ENCODE measurements at regions not wholly inside any gene's neighbourhood (a gene's known extent, or its start where the extent isn't known, plus 50 kb on each side); places are given as distances from the start of the nearest gene placed in this dataset.

- Histone ChIP-seq H3K9me3 (ENCODE audit: control insufficient read depth, low read length) (peaks cover 15% of the 10 kb centered on the region), H3K27me3 (ENCODE audit: control insufficient read depth, insufficient read depth, low read length, poor library complexity, severe bottlenecking) (no peaks in the 10 kb centered on the region), H3K27ac (ENCODE audit: low read depth, low read length) (no peak overlapping the region), H3K4me3 (ENCODE audit: low read length) (no peak overlapping the region), H3K9ac (ENCODE audit: extremely low read depth, low read length, poor library complexity, severe bottlenecking) (no peak overlapping the region), H3K36me3 (ENCODE audit: control insufficient read depth, insufficient read depth, low read length) (no peaks in the 10 kb centered on the region), H3K4me1 (ENCODE audit: control insufficient read depth, insufficient read depth, low read length) (no peaks in the 10 kb centered on the region)
- Mint-ChIP-seq H3K27me3 (ENCODE audit: insufficient read depth) (no peaks in the 10 kb centered on the region), H3K4me3 (no peak overlapping the region), H3K27ac (no peak overlapping the region), H3K4me1 (no peaks in the 10 kb centered on the region), H3K9me3 (peaks cover 31% of the 10 kb centered on the region), H3K36me3 (ENCODE audit: low read depth) (peaks cover 19% of the 10 kb centered on the region)
- TF ChIP-seq CTCF (conservative IDR thresholded peaks at IDR 0.05): no peak
- WGBS, 2 experiments (ENCODE audit: insufficient coverage in 1 of 2, insufficient read length in 1 of 2): 92 to 93% methylated on average over 5 to 6 of the region's 6 CpGs
- DNase-seq: no peak
Observed at GRCh38 chr4:93981594-93981993, 153.0 kb downstream of the ATOH1 start.

DNA sequence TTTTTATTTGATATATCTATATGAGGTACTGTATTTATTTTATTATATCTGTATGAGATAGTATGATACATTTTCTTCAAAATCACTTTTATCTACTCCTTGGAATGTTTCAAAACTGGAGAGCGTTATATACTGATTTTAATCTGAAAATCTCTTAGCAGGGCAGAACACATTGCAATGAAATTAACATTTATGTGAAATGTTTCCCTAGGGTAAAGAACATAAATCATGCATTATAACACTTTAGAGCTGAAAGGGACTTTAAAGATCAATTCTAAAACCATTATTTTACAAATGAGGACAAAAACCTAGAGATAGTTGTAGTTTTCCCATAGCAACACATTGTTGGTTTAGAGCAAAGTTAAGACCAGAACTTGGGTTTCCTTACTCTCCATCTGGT, 153.7 kb downstream of the ATOH1 start:
- peaks cover under 1% of the 10 kb centered on the region for H3K4me1 Mint-ChIP-seq
- Histone ChIP-seq H3K27me3 (ENCODE audit: control insufficient read depth, insufficient read depth, low read length, poor library complexity, severe bottlenecking) (no peaks in the 10 kb centered on the region), H3K9ac (ENCODE audit: extremely low read depth, low read length, poor library complexity, severe bottlenecking) (no peak overlapping the region), H3K9me3 (ENCODE audit: control insufficient read depth, low read length) (peaks cover 21% of the 10 kb centered on the region), H3K36me3 (ENCODE audit: control insufficient read depth, insufficient read depth, low read length) (no peaks in the 10 kb centered on the region), H3K4me3 (ENCODE audit: low read length) (no peak overlapping the region), H3K27ac (ENCODE audit: low read depth, low read length) (no peak overlapping the region), H3K4me1 (ENCODE audit: control insufficient read depth, insufficient read depth, low read length) (no peaks in the 10 kb centered on the region)
- DNase-seq: no peak
- H3K27ac Mint-ChIP-seq: no peak overlapping the region
- H3K36me3 Mint-ChIP-seq (ENCODE audit: low read depth): peaks cover 13% of the 10 kb centered on the region
- H3K27me3 Mint-ChIP-seq (ENCODE audit: insufficient read depth): no peaks in the 10 kb centered on the region
- H3K9me3 Mint-ChIP-seq: peaks cover 31% of the 10 kb centered on the region
- WGBS, 2 experiments (ENCODE audit: insufficient coverage in 1 of 2, insufficient read length in 1 of 2): 100% methylated on average over 1 of the region's 1 CpG
- H3K4me3 Mint-ChIP-seq: no peak overlapping the region
- TF ChIP-seq CTCF (conservative IDR thresholded peaks at IDR 0.05): no peak

DNA sequence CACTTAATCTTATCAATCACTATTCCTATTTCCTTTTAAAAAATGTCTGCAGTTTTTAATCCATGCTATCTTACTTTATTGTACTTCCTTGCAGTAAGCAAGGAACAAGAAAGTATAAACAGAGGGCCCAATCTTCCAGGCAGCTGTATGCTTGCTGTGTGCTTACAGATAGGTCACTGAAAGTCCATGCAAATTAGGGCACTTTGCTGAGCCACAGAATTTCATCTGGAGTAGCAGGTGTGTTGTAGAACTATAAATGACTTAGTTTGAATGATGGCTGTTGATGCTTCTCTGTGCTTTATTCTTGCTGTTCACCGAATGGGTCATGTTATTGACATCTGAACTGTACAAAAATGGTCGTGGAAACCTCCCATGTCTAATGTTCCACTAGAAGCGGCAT, 154.6 kb downstream of the ATOH1 start:
- Histone ChIP-seq H3K4me3 (ENCODE audit: low read length) (no peak overlapping the region), H3K27me3 (ENCODE audit: control insufficient read depth, insufficient read depth, low read length, poor library complexity, severe bottlenecking) (no peaks in the 10 kb centered on the region), H3K9me3 (ENCODE audit: control insufficient read depth, low read length) (peaks cover 22% of the 10 kb centered on the region), H3K36me3 (ENCODE audit: control insufficient read depth, insufficient read depth, low read length) (no peaks in the 10 kb centered on the region), H3K4me1 (ENCODE audit: control insufficient read depth, insufficient read depth, low read length) (no peaks in the 10 kb centered on the region), H3K9ac (ENCODE audit: extremely low read depth, low read length, poor library complexity, severe bottlenecking) (no peak overlapping the region), H3K27ac (ENCODE audit: low read depth, low read length) (no peak overlapping the region)
- no peak overlapping the region for H3K4me3 Mint-ChIP-seq
- H3K9me3 Mint-ChIP-seq: peaks cover 27% of the 10 kb centered on the region
- H3K27me3 Mint-ChIP-seq (ENCODE audit: insufficient read depth): no peaks in the 10 kb centered on the region
- H3K4me1 Mint-ChIP-seq: peaks cover 3% of the 10 kb centered on the region
- no peak for DNase-seq
- peaks cover 6% of the 10 kb centered on the region for H3K36me3 Mint-ChIP-seq (ENCODE audit: low read depth)
- no peak overlapping the region for H3K27ac Mint-ChIP-seq
- no peak for TF ChIP-seq CTCF (conservative IDR thresholded peaks at IDR 0.05)
- WGBS, 2 experiments (ENCODE audit: insufficient coverage in 1 of 2, insufficient read length in 1 of 2): 95 to 100% methylated on average over 3 of the region's 3 CpGs
